Activated effector memory CD4-positive, alpha-beta T cell treated with Interleukin-2 at 50 U/mL for 16 hours (primary cell): ENCODE measurements at regions not wholly inside any gene's neighbourhood (a gene's known extent, or its start where the extent isn't known, plus 50 kb on each side); places are given as distances from the start of the nearest gene placed in this dataset.

Source experiments
- DNase-seq: peaks from one replicate; pipeline ENCODE4 v3.0.0-alpha.2; 2020

DNA sequence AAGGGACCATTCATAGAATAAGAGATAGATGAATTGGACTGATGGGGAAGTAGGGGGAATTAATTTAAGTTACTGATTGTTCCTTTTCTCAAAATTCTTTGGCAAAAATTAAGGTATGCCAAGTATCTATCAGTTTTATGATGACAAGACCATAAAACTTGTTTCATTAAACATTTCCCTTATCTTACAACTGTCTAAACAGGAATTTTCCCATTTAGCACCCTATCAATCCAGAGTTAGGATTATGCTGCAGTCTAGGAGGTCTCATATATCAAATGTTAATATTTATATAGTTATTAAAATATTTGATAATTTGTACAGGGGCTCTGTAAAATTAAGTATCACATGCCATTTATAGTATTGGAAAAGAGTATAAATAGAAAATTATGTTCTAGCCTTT, 51.5 kb upstream of the ARID1B start:
- DNase-seq = no peak

DNA sequence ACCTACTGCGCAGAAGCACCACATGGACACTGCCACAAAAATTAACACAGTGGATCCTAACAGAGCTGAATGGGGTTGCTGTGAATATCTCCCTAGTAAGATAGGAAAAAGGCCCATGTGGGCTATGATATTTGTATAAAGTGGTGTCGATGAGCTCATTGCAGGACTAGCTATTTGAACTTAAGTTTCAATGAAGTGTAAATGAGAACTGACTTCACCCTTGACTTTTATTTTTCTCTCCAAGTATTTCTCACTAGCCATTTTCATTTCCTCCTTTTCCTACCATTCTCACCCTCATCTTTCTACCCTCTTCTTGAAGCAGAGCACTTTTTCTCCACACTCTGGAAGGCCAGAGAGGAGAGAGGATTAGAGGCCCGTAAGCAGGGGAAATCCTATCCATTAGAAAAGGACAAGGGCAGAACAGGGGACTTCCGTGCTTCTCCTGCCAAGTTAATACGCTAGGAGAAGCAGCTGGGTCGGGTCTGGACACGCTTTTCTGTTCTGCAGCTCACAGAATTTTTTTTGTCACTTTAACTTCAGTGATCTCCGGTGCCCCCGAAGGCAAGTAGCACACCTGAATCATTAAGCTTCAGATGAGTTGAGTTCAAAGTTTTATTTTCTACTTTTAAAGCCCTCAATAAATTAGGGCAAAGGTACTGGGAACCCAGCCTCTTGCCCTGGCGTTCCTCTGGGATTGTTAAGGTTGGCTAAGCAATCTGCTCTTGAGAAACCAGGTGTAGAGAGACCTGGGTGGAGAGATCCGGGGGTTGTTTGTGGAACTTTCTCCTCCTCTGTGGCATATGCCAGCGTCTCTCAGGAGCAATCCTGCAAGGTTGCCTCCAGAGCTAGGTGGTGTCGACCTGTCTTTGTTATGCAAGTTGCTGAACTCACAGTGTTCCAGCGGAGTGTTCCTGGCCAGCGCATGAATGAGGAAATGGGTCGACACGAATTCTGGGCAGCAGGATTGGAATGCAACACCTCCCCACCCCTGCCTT, 56.2 kb upstream of the ARID1B start:
- no peak for DNase-seq

DNA sequence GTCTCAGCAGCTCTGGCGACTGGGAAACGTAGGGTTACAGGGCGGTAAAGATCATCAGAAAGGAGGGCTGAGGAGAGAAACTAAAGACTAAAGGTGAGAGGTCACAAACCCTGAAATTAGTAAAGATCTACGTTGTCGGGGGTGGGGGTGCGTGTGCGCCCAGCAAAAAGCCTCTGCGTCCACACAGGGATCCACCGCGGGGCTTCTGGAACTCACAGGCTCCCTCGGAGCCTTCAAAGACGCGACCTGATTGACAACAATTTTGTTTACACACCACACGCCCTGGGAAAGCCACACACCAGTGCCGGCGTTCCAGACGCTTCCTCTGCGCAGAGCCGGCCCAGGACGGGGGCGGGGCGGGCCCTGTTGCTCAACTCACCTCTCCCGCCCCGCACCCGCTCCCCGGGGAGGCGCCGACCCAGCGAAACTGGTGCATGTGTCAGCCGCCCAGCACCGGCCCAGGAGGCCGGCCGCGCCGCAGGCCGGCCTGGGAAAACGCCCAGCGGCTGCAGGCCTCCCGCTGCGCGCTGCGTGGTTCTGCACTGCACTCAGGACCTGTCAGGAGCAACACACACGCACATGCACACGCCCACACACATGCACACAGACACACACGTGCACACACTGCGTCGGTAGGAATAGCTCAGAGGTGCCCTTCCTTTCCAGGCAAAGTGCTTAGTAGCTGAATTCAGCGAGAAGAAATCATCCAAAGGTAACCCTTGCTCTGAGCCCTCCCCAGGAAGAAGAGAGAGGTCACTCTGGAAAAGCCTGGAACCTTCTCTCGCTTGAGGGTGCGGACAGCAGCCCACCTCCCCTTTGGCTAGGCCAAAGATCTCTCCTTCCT, 57.2 kb upstream of the ARID1B start:
- DNase-seq = peak; percentile 67

DNA sequence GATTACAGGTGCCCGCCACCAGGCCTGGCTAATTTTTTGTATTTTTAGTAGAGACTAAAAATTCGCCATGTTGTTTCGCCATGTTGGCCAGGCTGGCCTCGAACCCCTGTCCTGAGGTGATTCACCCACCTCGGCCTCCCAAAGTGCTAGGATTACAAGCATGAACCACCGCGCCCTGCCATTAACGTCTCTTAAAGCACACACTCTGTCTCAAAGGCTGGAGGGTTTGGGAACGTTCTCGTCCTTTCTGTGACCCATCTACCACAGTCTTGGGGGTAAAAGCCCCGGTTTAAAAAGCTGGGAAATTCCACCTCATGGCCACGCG, 57.8 kb upstream of the ARID1B start:
- no peak for DNase-seq

DNA sequence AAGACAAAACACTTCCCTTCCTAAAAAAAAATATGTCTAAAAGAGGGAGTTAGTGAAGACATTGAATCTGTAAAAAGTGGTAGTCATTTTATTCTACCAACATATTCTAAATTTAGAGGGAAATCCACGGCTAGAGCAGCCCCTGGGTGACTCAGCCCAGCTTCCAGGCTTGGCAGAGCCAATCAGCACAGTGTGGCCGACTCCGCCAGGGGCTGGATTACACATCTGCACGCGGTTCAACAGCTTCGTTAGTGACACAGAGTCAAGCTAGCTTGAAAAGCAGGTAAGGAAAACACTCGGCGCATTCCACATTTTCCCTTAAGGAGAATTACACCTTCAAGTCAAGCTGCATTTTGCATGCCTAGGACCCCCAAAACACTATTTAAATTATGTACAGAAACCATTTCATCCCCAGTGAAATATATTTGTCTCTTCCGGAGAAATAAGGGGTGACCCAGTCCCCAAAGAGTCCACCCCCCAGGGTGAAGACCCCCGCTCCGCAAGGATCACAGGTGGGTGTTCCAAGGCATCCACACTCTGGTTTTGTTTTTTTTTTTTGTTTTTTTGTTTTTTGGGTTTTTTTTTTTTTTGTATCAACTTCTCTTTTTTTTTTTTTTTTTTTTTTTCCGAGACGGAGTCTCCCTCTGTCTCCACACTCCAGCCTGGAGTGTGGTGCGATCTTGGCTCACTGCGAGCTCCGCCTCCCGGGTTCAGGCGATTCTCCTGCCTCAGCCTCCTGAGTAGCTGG, 58.4 kb upstream of the ARID1B start:
- DNase-seq = no peak

DNA sequence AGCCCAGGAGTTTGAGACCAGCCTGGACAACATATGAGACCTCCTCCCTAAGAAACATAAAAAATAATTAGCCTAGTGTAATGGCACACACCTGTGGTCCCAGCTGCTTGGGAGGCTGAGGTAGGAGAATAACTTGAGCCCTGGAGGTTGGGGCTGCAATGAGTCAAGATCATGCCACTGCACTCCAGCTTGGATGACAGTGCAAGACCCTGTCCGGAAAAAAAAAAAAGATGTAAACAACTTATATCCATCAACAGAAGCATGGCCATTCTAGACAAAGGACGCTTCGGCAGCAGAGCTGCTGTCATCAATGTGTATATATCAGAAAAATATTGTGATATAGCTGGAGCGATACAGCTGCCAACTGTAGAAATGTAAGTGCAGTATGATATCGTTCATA, 59.6 kb upstream of the ARID1B start:
- DNase-seq = no peak

DNA sequence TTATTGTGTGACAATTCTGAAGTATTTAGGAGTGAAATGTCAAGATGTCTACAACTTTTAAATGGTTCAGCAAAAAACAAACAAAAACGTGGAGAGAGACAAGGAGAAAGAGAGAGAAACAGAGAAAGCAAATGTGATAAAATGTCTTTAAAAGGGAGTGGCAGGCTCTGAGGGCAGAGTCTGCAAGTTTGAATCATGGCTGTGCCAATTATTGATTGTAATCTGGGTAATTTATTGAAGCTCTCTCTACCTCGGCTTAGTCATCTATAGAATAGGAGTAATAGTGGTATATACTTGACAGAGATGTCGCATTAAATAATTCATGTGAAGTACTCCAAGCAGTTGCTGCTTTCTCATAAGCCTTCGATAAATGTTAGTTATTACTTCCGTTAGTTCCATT, 61.3 kb upstream of the ARID1B start:
- DNase-seq = no peak

DNA sequence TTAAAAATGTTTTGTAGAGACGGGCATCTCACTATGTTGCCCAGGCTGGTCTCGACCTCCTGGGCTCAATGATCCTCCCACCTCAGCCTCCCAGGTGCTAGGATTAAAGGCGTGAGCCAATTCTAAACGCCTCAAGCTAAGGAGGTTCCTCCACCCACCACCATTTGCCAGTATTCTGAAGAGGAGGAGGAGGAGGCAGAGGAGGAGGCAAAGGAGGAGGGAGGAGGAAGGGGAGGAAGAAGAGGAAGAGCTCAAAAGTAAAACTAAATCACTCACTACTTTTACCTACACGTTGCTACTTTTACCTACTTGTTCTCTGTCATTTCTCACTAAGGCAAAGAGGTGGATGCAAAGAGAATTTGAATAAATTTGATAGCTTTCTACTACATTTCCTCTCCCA, 63.6 kb upstream of the ARID1B start:
- no peak for DNase-seq

DNA sequence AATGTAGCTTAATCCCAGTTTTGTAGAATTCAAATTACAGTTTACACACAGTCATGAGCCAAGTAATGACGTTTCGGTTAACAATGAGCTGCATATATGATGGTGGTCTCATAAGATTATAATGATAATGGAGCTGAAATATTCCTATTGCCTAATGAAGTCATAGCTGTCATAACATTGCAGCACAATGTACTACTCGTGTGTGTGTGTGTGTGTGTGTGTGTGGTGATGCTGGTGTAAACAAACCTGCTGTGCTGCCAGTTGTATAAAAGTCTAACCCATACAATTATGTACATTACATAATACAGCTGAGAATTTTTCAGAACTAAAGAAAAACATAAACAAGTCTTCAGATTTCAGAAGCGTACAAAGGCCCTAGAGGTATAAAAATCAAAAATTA, 66.7 kb upstream of the ARID1B start:
- no peak for DNase-seq

DNA sequence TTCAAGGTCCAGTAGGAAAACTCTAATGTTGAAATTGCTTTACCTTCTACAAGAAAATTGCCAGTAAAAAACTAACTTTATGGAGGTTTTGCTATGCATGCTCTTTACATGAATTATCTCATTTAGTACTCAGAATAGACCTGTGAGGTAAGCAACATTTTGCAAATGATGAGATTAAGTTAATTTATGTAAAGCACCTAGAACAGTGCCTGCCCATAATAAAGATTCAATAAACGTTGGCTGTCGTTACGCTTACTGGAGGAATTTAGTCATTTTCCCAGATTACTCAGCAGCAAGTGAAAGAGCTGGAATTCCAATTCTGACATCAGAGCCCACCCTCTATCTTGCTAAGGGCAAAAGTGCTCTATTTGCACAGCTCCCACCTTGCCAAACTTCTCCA, 69.4 kb upstream of the ARID1B start:
- no peak for DNase-seq

DNA sequence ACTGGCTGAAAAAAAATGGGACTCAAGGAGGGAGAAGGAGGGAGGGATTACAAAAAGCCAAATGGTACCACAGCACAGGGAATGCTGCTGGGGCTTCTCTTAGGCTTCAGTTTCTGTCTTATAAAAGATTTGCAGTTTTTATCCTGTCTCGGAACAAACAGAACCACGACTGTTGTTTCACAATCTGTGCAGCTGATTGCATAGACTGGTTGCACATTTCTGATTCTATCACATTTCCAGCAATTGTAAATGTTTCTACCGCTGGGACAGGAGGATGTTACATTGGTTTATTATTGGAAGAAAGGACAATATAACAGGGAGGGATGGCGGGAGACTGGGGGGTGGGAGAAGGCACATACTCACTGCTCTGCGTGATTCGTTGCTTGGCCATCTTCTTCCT, 73.5 kb upstream of the ARID1B start:
- DNase-seq = no peak

DNA sequence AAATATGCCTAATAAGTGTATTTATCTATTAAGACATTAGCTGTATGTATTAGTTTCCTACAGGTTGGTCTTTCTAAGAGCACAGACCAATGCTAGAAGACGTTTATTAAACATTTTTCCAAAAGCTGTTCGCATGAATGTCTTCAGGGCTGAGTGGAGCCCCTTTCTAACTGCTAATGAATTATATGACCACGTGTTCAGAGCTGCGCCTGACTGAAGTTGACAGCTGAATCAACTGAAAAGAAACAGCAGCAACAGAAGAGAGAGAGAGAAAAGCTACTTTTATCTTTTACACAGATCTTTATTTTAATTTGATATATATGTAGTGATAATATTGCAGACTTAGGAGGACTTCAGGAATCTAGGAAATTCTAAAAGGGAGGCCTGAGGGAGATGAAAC, 75.2 kb upstream of the ARID1B start:
- DNase-seq = no peak

DNA sequence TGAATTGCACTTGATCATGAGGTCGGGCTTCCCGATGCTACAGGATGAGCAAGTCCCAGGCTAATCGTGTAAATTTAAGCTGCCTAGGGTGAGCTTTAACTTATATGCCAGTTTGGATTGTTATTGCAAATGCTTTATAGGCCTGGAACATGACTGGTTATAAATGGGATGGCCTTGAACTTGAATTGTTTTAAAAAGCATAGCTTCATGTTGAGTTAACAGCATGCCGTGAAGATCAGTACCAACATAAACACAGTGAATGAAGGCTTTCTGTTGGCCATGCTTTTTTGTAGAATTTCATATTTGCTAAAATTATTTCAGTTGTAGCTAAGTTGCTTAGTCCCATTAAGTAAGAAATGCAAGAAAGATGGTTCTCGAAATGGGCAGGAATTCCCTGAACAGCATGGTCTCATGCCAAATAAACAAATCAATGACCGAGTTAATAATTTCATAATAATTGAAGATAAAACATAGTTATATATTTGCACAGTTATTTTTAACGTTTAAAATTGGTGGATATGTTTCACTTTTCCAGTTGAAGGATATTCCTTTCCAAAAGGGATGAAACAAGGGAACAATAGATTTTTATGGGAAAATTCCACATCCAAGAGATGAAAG, 76.6 kb upstream of the ARID1B start:
- no peak for DNase-seq

DNA sequence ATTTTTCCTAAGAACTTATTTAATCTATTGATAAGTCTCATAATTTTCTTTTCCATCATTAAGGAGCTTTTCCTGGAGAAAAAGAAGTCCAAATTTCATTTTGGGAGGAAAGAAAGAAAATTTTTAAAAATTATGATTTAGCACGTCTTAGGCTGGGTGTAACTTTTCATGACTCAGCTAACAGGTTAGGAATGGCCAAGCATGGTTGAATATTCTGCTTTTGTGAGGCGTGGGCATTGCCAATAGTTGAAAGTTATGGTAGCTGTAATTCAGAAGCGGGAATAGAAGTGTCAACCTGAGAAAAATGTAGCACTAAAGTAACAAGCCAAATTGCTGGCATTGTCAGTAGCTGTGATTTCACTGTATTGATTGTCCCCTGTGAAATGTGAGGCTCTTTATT, 77.2 kb upstream of the ARID1B start:
- no peak for DNase-seq

DNA sequence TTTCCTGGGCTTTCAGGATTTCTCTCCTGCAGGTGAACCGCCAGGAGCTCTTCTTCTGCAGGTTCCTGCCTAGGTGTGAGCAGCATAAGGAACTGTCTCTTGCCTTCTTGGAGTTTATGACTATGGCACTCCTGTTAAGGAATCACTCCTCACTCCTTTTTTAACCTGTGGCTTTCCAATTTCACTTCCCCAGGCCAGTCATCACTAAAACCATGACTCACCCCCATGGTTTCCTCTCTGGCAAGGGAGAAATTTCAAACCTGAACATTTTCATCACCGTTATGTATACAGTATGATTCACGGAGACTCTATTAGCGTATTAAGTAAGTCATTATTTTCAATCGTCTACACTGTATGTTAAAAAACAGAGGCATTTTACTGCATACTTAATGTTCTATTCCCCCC, 78.2 kb upstream of the ARID1B start:
- no peak for DNase-seq

DNA sequence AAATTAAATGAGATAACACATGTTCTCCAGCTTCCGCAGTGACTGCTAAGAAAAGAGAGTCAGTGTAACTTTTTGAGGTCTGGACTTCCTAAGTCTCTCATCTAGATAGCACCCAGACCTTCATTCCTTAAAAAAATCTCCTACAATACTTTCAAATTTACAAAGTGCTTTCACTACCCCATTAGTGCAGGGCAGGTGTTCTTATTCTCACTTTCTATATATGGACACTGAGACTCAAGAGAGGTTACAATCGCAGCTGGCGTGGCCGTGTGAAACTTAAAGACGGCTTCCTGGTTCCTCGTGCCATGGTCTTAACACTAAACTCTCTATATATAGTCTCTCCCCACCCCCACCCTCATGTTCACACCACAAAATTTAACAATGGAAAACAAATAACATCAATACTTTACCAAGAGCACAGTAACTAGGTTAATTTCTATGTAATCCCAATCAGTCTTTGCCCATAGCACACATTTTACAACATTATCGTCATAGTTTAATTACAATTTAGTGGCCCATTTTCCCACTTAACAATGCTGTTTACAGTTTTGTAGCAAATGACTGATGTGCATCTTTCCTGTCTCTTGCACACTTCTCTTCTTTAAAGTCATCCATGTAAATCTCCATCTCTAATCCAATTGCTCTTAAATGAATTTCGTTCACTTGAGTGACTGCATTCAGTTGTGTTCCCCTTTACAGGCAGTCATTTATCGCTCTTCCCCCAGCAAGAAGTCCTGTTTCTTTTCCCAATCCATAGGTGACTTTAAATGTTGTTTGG, 78.8 kb upstream of the ARID1B start:
- no peak for DNase-seq

DNA sequence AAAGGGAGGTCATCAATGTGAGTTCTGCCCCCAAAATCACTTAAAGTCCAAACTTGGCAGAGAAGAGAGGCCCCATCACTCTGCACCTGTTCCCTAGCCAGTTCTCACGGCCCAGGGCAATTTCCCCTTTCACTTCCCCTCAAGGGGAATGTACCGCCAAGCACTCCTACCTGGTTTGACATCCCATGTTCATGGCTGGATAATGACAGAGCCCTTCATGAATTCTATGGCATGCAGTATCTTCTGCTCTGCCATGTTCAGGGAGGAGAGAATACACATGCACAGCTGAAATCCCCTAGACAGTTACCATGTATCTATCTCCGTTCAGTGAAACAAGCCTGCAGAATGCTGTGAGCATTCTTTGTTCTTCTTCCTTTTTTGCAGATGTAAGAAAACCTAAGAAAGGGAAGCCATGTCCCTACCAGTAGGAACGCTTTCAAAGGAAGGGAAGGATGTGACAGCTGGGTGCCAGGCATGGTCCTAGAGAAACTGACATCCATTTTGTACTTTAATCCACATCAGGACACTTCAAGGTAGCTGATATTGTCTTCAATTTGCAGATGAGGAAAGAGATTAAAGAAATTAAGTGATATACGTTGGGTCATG, 79.8 kb upstream of the ARID1B start:
- no peak for DNase-seq

DNA sequence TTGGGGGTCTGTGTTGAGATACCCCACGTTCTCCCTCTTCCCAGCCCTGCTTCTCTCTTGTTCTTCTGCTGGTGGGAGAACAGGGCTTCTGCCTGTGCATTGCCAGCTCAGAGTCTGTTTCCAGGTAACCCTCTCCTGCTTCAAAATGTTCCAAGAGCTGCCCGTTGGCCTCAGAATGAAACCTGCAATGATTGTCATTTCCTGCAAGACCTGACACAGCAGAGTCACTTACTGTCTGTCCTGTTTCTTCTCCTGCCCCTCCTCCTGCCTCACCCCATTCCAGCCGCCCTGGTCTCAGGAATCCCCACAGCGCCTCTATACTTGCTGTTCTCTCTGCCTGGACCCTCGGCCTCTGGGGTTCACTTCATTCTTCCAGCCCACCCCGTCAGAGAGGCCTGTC, 81.4 kb upstream of the ARID1B start:
- DNase-seq = no peak

DNA sequence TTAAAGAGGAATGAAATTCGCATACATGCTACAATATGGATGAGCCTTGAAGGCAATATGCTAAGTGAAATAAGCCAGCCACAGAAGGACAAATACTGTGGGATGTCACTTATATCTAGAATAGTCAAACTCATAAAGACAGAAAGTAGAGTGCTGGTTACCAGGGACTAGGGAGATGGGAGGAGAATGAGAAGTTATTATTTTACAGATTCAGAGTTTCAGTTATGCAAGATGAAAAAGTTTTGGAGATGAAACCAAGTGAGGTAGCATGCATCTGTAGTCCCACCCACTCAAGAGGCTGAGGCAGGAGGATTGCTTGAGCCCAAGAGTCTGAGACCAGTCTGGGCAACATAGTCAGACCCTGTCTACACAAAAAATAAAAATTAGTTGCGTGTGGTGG, 82.5 kb upstream of the ARID1B start:
- DNase-seq = no peak

DNA sequence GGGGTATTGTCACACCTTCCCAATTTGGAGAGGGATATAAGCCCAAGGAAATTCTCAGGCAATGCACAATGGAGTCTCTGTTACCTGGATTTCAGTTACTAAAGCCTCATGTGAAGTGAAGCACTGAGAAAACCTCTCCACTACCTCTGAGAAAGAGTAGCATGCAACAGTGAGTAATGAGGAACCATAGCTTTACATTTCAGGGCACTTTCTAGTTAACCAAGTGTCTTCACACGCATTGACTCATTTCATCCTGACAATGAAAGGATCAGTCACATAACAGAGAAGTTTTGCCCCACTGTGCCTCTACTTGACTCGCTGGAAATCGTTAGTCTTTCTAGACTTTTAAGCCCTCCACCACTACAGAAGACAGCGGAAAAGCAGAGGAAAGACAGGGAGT, 86.2 kb upstream of the ARID1B start:
- DNase-seq = no peak

DNA sequence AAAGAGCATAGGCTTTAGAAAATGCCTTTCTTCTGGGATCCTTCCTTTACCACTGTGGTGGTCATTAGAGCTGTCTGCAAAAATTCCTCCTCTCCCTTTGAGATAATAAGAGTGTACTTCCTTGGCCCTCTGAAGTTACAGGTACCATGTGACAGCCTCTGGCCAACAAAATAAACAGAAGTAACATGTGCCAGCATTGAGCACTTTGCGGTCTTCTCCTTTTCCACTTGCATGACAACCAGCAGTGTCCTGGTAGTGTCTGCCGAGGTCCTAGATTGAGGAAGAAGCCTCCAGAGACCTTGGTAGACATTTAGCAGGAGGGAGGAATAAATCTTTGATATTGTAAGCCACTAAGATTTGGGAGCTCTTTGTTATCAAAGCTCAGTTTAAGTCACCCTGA, 87.5 kb upstream of the ARID1B start:
- DNase-seq = no peak

DNA sequence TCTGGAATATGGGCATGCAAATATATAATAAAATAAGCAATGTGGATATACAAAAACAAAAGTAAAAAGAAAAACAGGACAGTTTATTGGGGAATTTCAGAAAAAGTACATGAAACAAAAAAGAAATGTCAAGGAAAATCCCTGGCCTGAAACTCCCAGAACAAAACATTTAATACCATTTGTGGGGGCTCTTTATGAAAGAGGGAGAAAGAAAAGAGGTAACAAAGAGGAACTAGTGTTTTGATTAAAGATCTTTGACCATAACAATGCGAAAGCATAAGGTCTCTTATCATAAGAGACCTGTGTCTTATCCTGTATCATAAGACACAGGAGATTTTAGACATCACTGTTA, 88.6 kb upstream of the ARID1B start:
- DNase-seq = no peak
